IMR-90 (cell line): ENCODE measurements at regions not wholly inside any gene's neighbourhood (a gene's known extent, or its start where the extent isn't known, plus 50 kb on each side); places are given as distances from the start of the nearest gene placed in this dataset.

Experiments used
- ATAC-seq: fragments of 200-7000 bp; cut with Tn5 transposase; 2 replicates; pipeline ENCODE4 v1.9.1; 2020; ENCODE audit warnings: low read depth, mild to moderate bottlenecking, moderate library complexity
- BruUV-seq: library from RNA; stranded (reverse); fragments of 400-500 nt; replicated peaks from 2 replicates; lab custom pipeline; 2021; lab: Mats Ljungman, UMichigan
- CTCF ChIA-PET: fragments of 300-600 bp; formaldehyde crosslinking; extraction: SDS; loops from one replicate; lab custom pipeline; 2021; ENCODE audit warnings: antibody characterized with exemption; lab: Yijun Ruan, JAX
- POLR2A ChIA-PET: fragments of 300-600 bp; sonication (Branson Sonifier 250); formaldehyde crosslinking; loops from one replicate; lab custom pipeline; 2022; ENCODE audit warnings: antibody characterized with exemption; ENCODE audit not compliant: unreplicated experiment; lab: Charles Lee
- DNase-seq: peaks from one replicate; pipeline ENCODE4 v3.0.0; 2013
- H2AFZ ChIP-seq: replicated peaks from 2 replicates; pipeline ENCODE3; 2013; ENCODE audit warnings: low read length, mild to moderate bottlenecking; ENCODE audit not compliant: poor library complexity
- H2AK5ac ChIP-seq: 2 replicates; pipeline ENCODE4 v1.6.1; 2013; ENCODE audit warnings: low read depth, low read length, inconsistent platforms
- H2AK9ac ChIP-seq: replicated peaks from 2 replicates; pipeline ENCODE3; 2013; ENCODE audit warnings: mild to moderate bottlenecking, low read depth, low read length, moderate library complexity; ENCODE audit not compliant: poor library complexity
- H2BK120ac ChIP-seq: 2 replicates; pipeline ENCODE4 v1.6.1; 2013; ENCODE audit warnings: low read depth, low read length, inconsistent platforms
- H2BK15ac ChIP-seq: 3 replicates; pipeline ENCODE4 v1.6.1; 2013; ENCODE audit warnings: low read depth, low read length, inconsistent platforms
- H2BK20ac ChIP-seq: 2 replicates; pipeline ENCODE4 v1.6.1; 2013; ENCODE audit warnings: low read depth, mild to moderate bottlenecking, inconsistent platforms, low read length, moderate library complexity
- H2BK5ac ChIP-seq: 2 replicates; pipeline ENCODE4 v1.6.1; 2013; ENCODE audit warnings: mild to moderate bottlenecking, low read depth, low read length, inconsistent platforms; ENCODE audit not compliant: poor library complexity, severe bottlenecking
- H3K14ac ChIP-seq: replicated peaks from 2 replicates; pipeline ENCODE4 v1.6.1; 2013; ENCODE audit warnings: low read depth, low read length, inconsistent platforms
- H3K18ac ChIP-seq: 2 replicates; pipeline ENCODE4 v1.6.1; 2013; ENCODE audit warnings: low read depth, low read length, control low read depth
- H3K23ac ChIP-seq: 2 replicates; pipeline ENCODE4 v1.6.1; 2013; ENCODE audit warnings: low read depth, low read length, inconsistent platforms
- H3K27ac ChIP-seq: 2 replicates; pipeline ENCODE4 v1.5.1; 2013; ENCODE audit warnings: mild to moderate bottlenecking, control low read depth, low read length; ENCODE audit not compliant: insufficient read depth
- H3K27me3 ChIP-seq: 2 replicates; pipeline ENCODE4 v1.6.1; 2013; ENCODE audit warnings: low read length; ENCODE audit not compliant: control insufficient read depth, insufficient read depth
- H3K36me3 ChIP-seq: 2 replicates; pipeline ENCODE4 v1.6.1; 2013; ENCODE audit warnings: low read length, mixed read lengths; ENCODE audit not compliant: control insufficient read depth, insufficient read depth
- H3K4ac ChIP-seq: 2 replicates; pipeline ENCODE4 v1.6.1; 2013; ENCODE audit warnings: low read depth, low read length, inconsistent platforms
- H3K4me1 ChIP-seq: 2 replicates; pipeline ENCODE4 v1.6.1; 2013; ENCODE audit warnings: low read length, mixed read lengths; ENCODE audit not compliant: control insufficient read depth, insufficient read depth
- H3K4me2 ChIP-seq: 2 replicates; pipeline ENCODE4 v1.6.1; 2013; ENCODE audit warnings: low read depth, mild to moderate bottlenecking, control low read depth, low read length, moderate library complexity
- H3K4me3 ChIP-seq: 2 replicates; pipeline ENCODE4 v1.5.1; 2013; ENCODE audit warnings: low read depth, mild to moderate bottlenecking, control low read depth, low read length, moderate library complexity; ENCODE audit not compliant: insufficient read depth
- H3K56ac ChIP-seq: 2 replicates; pipeline ENCODE4 v1.6.1; 2013; ENCODE audit warnings: low read length, inconsistent platforms; ENCODE audit not compliant: insufficient read depth; ENCODE audit errors: extremely low read depth
- H3K79me1 ChIP-seq, 2 experiments: 2 replicates each; pipeline ENCODE4 v1.6.1; 2013; ENCODE audit warnings: low read length in 2 of 2, inconsistent platforms in 1 of 2, low read depth in 1 of 2
- H3K9ac ChIP-seq: 2 replicates; pipeline ENCODE4 v1.6.1; 2013; ENCODE audit warnings: low read depth, low read length, control low read depth
- H3K9me1 ChIP-seq: 2 replicates; pipeline ENCODE4 v1.6.1; 2013; ENCODE audit warnings: low read length, inconsistent platforms; ENCODE audit not compliant: insufficient read depth
- H3K9me3 ChIP-seq: 2 replicates; pipeline ENCODE4 v1.6.1; 2013; ENCODE audit warnings: low read length; ENCODE audit not compliant: control insufficient read depth, insufficient read depth
- H4K20me1 ChIP-seq: 2 replicates; pipeline ENCODE4 v1.6.1; 2013; ENCODE audit warnings: low read length, inconsistent platforms; ENCODE audit not compliant: insufficient read depth
- H4K5ac ChIP-seq: 2 replicates; pipeline ENCODE4 v1.6.1; 2013; ENCODE audit warnings: mild to moderate bottlenecking, low read depth, low read length, control low read depth
- H4K8ac ChIP-seq, 2 experiments: 2 replicates each; pipeline ENCODE4 v1.6.1; 2013; ENCODE audit warnings: low read depth in 2 of 2, low read length in 2 of 2, control low read depth in 1 of 2, inconsistent platforms in 1 of 2
- H4K91ac ChIP-seq: 2 replicates; pipeline ENCODE4 v1.6.1; 2013; ENCODE audit warnings: low read depth, low read length, inconsistent platforms; ENCODE audit not compliant: insufficient read depth
- BHLHE40 ChIP-seq: fragments of 150-350 bp; IDR thresholded peaks from 2 replicates; pipeline ENCODE4 v1.6.1; 2016; ENCODE audit warnings: mild to moderate bottlenecking, low read depth, low read length
- CEBPB ChIP-seq: IDR thresholded peaks from 2 replicates; pipeline ENCODE4 v1.6.1; 2012; ENCODE audit warnings: low read depth, low read length, improper control_type of control experiment
- CHD1 ChIP-seq: IDR thresholded peaks from 2 replicates; pipeline ENCODE4 v1.6.1; 2012; ENCODE audit warnings: low read depth, low read length, improper control_type of control experiment
- ELK1 ChIP-seq: fragments of 150-350 bp; IDR thresholded peaks from 2 replicates; pipeline ENCODE4 v1.6.1; 2016; ENCODE audit warnings: low read depth, mild to moderate bottlenecking, low read length, moderate library complexity, borderline replicate concordance
- FOS ChIP-seq: fragments of 150-350 bp; IDR thresholded peaks from 2 replicates; pipeline ENCODE4 v1.6.1; 2016; ENCODE audit warnings: low read depth, low read length
- MAFK ChIP-seq: IDR thresholded peaks from 2 replicates; pipeline ENCODE4 v1.6.1; 2012; ENCODE audit warnings: low read depth, low read length, improper control_type of control experiment
- MAZ ChIP-seq: IDR thresholded peaks from 2 replicates; pipeline ENCODE4 v1.6.1; 2012; ENCODE audit warnings: low read depth, mild to moderate bottlenecking, low read length, improper control_type of control experiment, moderate library complexity, borderline replicate concordance
- MXI1 ChIP-seq: IDR thresholded peaks from 2 replicates; pipeline ENCODE4 v1.6.1; 2012; ENCODE audit warnings: low read depth, mild to moderate bottlenecking, low read length, moderate library complexity, borderline replicate concordance
- NFE2L2 ChIP-seq: fragments of 150-350 bp; IDR thresholded peaks from 2 replicates; pipeline ENCODE4 v1.6.1; 2016; ENCODE audit warnings: low read depth, mild to moderate bottlenecking, low read length
- POLR2A ChIP-seq: IDR thresholded peaks from 2 replicates; pipeline ENCODE4 v1.6.1; 2012; ENCODE audit warnings: mild to moderate bottlenecking, low read depth, low read length
- RAD21 ChIP-seq: IDR thresholded peaks from 2 replicates; pipeline ENCODE4 v1.6.1; 2012; ENCODE audit warnings: low read length, improper control_type of control experiment
- RCOR1 ChIP-seq: IDR thresholded peaks from 2 replicates; pipeline ENCODE4 v1.6.1; 2012; ENCODE audit warnings: mild to moderate bottlenecking, low read length, improper control_type of control experiment; ENCODE audit not compliant: insufficient replicate concordance
- RFX5 ChIP-seq: IDR thresholded peaks from 2 replicates; pipeline ENCODE4 v1.8.0; 2012; ENCODE audit warnings: low read depth, mild to moderate bottlenecking, low read length, moderate library complexity
- SMC3 ChIP-seq: fragments of 150-350 bp; IDR thresholded peaks from 2 replicates; pipeline ENCODE4 v1.6.1; 2016; ENCODE audit warnings: low read depth, mild to moderate bottlenecking, antibody characterized with exemption, low read length, moderate library complexity
- USF2 ChIP-seq: fragments of 150-350 bp; IDR thresholded peaks from 2 replicates; pipeline ENCODE4 v1.6.1; 2017; ENCODE audit warnings: mild to moderate bottlenecking, antibody characterized with exemption, low read length, low read depth
- WGBS, 2 experiments: methylation state at CpG; one replicate each; pipeline versions ENCODE4 v1.1.5 to v1.1.7; 2013; ENCODE audit warnings: missing lambda C conversion rate in 2 of 2; ENCODE audit not compliant: insufficient read length in 1 of 2; ENCODE audit errors: extremely low coverage in 2 of 2; 5-methylcytosine and 5-hydroxymethylcytosine counted together
- dilution Hi-C: fragments of 300-500 bp; cut with HindIII; formaldehyde crosslinking; loops from one replicate; pipeline ENCODE4 v1.14.3; 2018; ENCODE audit warnings: low sequenced_read_pairs; ENCODE audit not compliant: unreplicated experiment
- in situ Hi-C: fragments of 300-500 bp; cut with MboI; formaldehyde crosslinking; loops from 3 replicates; pipeline ENCODE4 v1.14.3; 2019; ENCODE audit warnings: low sequenced_read_pairs, inconsistent platforms, mixed read lengths
- intact Hi-C: fragments of 100-400 bp; cut with micrococcal nuclease; formaldehyde crosslinking; loops from 2 replicates; pipeline ENCODE4 v1.10.0; 2022
- TF ChIP-seq, protein P1 (sequence below): conservative IDR thresholded peaks from 2 replicates; pipeline ENCODE4 v1.5.1; 2012; ENCODE audit warnings: mild to moderate bottlenecking, low read depth, low read length, improper control_type of control experiment

GRCh38 chr9:8237096-8237495 is 437.5 kb upstream of the DMAC1 start:
- H3K4me2 ChIP-seq, result no peak overlapping the region
- H2BK120ac ChIP-seq, result no peak overlapping the region
- H3K9me3 ChIP-seq, result 0 out of 2 replicates have a peak, but pooled peaks cover 2% of the 10 kb centered on the region
- H3K18ac ChIP-seq, result no peak overlapping the region
- dilution Hi-C loops (no loop called here), intact Hi-C loops (no loop called here), in situ Hi-C loops (no loop called here)
- no peak for ATAC-seq
- H2AFZ ChIP-seq, result no peak overlapping the region
- no peak overlapping the region for H3K27ac ChIP-seq
- no peak overlapping the region for H4K91ac ChIP-seq
- H3K36me3 ChIP-seq, result no peaks in the 10 kb centered on the region
- POLR2A ChIA-PET, result no interaction called here
- H3K4me3 ChIP-seq, result no peak overlapping the region
- CTCF ChIA-PET, result no interaction called here
- no peak for TF ChIP-seq MAZ
- no peak for TF ChIP-seq POLR2A
- no peak for TF ChIP-seq NFE2L2
- no peak for TF ChIP-seq RAD21
- TF ChIP-seq ELK1, result no peak
- no peak for TF ChIP-seq USF2
- no peak for TF ChIP-seq FOS
- no peak for TF ChIP-seq CHD1
- TF ChIP-seq BHLHE40, result no peak
- no peak for TF ChIP-seq SMC3
- no peak for TF ChIP-seq CEBPB
- no peak for TF ChIP-seq MXI1
- TF ChIP-seq, protein P1, sequence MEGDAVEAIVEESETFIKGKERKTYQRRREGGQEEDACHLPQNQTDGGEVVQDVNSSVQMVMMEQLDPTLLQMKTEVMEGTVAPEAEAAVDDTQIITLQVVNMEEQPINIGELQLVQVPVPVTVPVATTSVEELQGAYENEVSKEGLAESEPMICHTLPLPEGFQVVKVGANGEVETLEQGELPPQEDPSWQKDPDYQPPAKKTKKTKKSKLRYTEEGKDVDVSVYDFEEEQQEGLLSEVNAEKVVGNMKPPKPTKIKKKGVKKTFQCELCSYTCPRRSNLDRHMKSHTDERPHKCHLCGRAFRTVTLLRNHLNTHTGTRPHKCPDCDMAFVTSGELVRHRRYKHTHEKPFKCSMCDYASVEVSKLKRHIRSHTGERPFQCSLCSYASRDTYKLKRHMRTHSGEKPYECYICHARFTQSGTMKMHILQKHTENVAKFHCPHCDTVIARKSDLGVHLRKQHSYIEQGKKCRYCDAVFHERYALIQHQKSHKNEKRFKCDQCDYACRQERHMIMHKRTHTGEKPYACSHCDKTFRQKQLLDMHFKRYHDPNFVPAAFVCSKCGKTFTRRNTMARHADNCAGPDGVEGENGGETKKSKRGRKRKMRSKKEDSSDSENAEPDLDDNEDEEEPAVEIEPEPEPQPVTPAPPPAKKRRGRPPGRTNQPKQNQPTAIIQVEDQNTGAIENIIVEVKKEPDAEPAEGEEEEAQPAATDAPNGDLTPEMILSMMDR, result no peak
- TF ChIP-seq MAFK, result no peak
- TF ChIP-seq RCOR1, result no peak
- no peak for TF ChIP-seq RFX5
- H2AK9ac ChIP-seq, result no peak overlapping the region
- H3K14ac ChIP-seq, result no peak overlapping the region
- no peaks in the 10 kb centered on the region for H3K79me1 ChIP-seq
- H3K27me3 ChIP-seq, result no peaks in the 10 kb centered on the region
- no peak for DNase-seq
- no peaks in the 10 kb centered on the region for H3K4me1 ChIP-seq
- H3K4ac ChIP-seq, result no peak overlapping the region
- BruUV-seq, result no TSS peak
- no CpG with 5 or more reads among the region's 2 CpGs for WGBS, 2 experiments
- no peak overlapping the region for H2AK5ac ChIP-seq
- H4K5ac ChIP-seq, result no peak overlapping the region
- no peak overlapping the region for H2BK5ac ChIP-seq
- no peak overlapping the region for H3K56ac ChIP-seq
- H3K9me1 ChIP-seq, result no peaks in the 10 kb centered on the region
- no peaks in the 10 kb centered on the region for H4K20me1 ChIP-seq
- H2BK20ac ChIP-seq, result no peak overlapping the region
- no peak overlapping the region for H4K8ac ChIP-seq
- H3K9ac ChIP-seq, result no peak overlapping the region
- H2BK15ac ChIP-seq, result no peak overlapping the region
- no peak overlapping the region for H3K23ac ChIP-seq
